ENCODE measurements at regions not wholly inside any gene's neighbourhood (a gene's known extent, or its start where the extent isn't known, plus 50 kb on each side); places are given as distances from the start of the nearest gene placed in this dataset.

GRCh38 chr21:35602811-35603362, 457.4 kb downstream of the SETD4 start:
- DNase-seq (ENCODE audit: low read depth in 1 of 2, low spot score in 1 of 2) (no peak), FAIRE-seq (no peak), ATAC-seq (no peak)
- H3K9me3 ChIP-seq, result no peaks in the 10 kb centered on the region
- no peak for TF ChIP-seq CBX8 (IDR thresholded peaks at IDR 0.05)
- no peak for TF ChIP-seq FOSB (CRISPR knock-in tag; IDR thresholded peaks at IDR 0.05)
- no peak for TF ChIP-seq CBX2 (IDR thresholded peaks at IDR 0.05; ENCODE audit: borderline replicate concordance, low read depth)
- no peak for TF ChIP-seq HDAC2 (IDR thresholded peaks at IDR 0.05)
- TF ChIP-seq POLR2A (IDR thresholded peaks at IDR 0.05; ENCODE audit: low read length), result no peak
- TF ChIP-seq EHF (CRISPR knock-in tag; IDR thresholded peaks at IDR 0.05), result no peak
- TF ChIP-seq CTCF (IDR thresholded peaks at IDR 0.05), result no peak
- TF ChIP-seq PBX3 (IDR thresholded peaks at IDR 0.05), result no peak
- TF ChIP-seq E2F6 (IDR thresholded peaks at IDR 0.05; ENCODE audit: borderline replicate concordance, low read depth), result no peak
- no peak for TF ChIP-seq TP53 (CRISPR knock-in tag; IDR thresholded peaks at IDR 0.05)
- TF ChIP-seq RNF2 (IDR thresholded peaks at IDR 0.05; ENCODE audit: borderline replicate concordance, low read depth), result no peak
- TF ChIP-seq ZFP36 (IDR thresholded peaks at IDR 0.05; ENCODE audit: borderline replicate concordance, partially characterized antibody), result no peak
- no peak for TF ChIP-seq MAX (IDR thresholded peaks at IDR 0.05)
- no peak for TF ChIP-seq NFE2L2 (conservative IDR thresholded peaks at IDR 0.05; ENCODE audit: low read length)
- TF ChIP-seq ZNF302 (CRISPR knock-in tag; IDR thresholded peaks at IDR 0.05), result no peak
- TF ChIP-seq SREBF2 (IDR thresholded peaks at IDR 0.05), result no peak
- TF ChIP-seq FOXS1 (CRISPR knock-in tag; IDR thresholded peaks at IDR 0.05), result no peak
- no peak overlapping the region for H3K4me3 ChIP-seq
- POLR2A ChIA-PET, result no interaction called here
- no peak overlapping the region for H3K4me2 ChIP-seq
- no peak overlapping the region for H3K27ac ChIP-seq
- CTCF ChIA-PET, result interaction anchor here (1.0 kb wide), 1 partner anchor 13 kb away, joined by 3 read pairs; no protein-coding TSS in a partner anchor
- no peaks in the 10 kb centered on the region for H3K4me1 ChIP-seq
- WGBS (ENCODE audit: missing lambda C conversion rate), result 10% methylated on average over 2 of the region's 7 CpGs

GRCh38 chr21:35601211-35601610, 459.1 kb downstream of the SETD4 start:
- ChIA-PET CTCF (no interaction called here), POLR2A (no interaction called here)
- no peak for DNase-seq (ENCODE audit: low read depth in 1 of 2, low spot score in 1 of 2)
- no peak for ATAC-seq
- 0% methylated on average over 4 of the region's 4 CpGs for WGBS (ENCODE audit: missing lambda C conversion rate)
- no peak for TF ChIP-seq MAX (IDR thresholded peaks at IDR 0.05)
- no peak for TF ChIP-seq FOSL2 (IDR thresholded peaks at IDR 0.05)
- no peak for TF ChIP-seq FOSL2 (CRISPR knock-in tag; IDR thresholded peaks at IDR 0.05)
- no peak for TF ChIP-seq GATA3 (IDR thresholded peaks at IDR 0.05; ENCODE audit: borderline replicate concordance)
- TF ChIP-seq PHF8 (IDR thresholded peaks at IDR 0.05; ENCODE audit: borderline replicate concordance, low read depth), result no peak
- no peak for TF ChIP-seq JUN (IDR thresholded peaks at IDR 0.05)
- TF ChIP-seq PBX3 (IDR thresholded peaks at IDR 0.05), result no peak
- TF ChIP-seq HDAC2 (IDR thresholded peaks at IDR 0.05), result no peak
- TF ChIP-seq KDM5A (IDR thresholded peaks at IDR 0.05), result no peak
- TF ChIP-seq KDM1A (IDR thresholded peaks at IDR 0.05; ENCODE audit: low read depth), result no peak
- no peak for TF ChIP-seq CBX8 (IDR thresholded peaks at IDR 0.05)
- no peak for TF ChIP-seq FOSB (CRISPR knock-in tag; IDR thresholded peaks at IDR 0.05)
- TF ChIP-seq RNF2 (IDR thresholded peaks at IDR 0.05; ENCODE audit: borderline replicate concordance, low read depth), result no peak
- TF ChIP-seq CEBPB (IDR thresholded peaks at IDR 0.05), result no peak
- no peak for TF ChIP-seq CHD2 (IDR thresholded peaks at IDR 0.05; ENCODE audit: low read length, partially characterized antibody)
- TF ChIP-seq USF2 (IDR thresholded peaks at IDR 0.05), result no peak
- TF ChIP-seq RARB (CRISPR knock-in tag; IDR thresholded peaks at IDR 0.05), result no peak
- TF ChIP-seq TP53 (CRISPR knock-in tag; IDR thresholded peaks at IDR 0.05), result no peak
- TF ChIP-seq RAD21 (conservative IDR thresholded peaks at IDR 0.05 in 1 of 2, IDR thresholded peaks at IDR 0.05 in 1 of 2), result no peak
- Histone ChIP-seq H3K4me3 (no peak overlapping the region), H3K9me3 (no peaks in the 10 kb centered on the region), H3K4me2 (no peak overlapping the region), H3K4me1 (no peaks in the 10 kb centered on the region), H3K27ac (no peak overlapping the region)
- FAIRE-seq, result no peak

All from A549 (cell line).